Ishikawa (cell line): ENCODE measurements at regions not wholly inside any gene's neighbourhood (a gene's known extent, or its start where the extent isn't known, plus 50 kb on each side); places are given as distances from the start of the nearest gene placed in this dataset.

Experiments
- CEBPB ChIP-seq: IDR thresholded peaks from 2 replicates; pipeline ENCODE4 v1.6.1; 2012
- CREB1 ChIP-seq: IDR thresholded peaks from 2 replicates; pipeline ENCODE4 v1.6.1; 2012; ENCODE audit warnings: low read depth
- EGR1 ChIP-seq: IDR thresholded peaks from 2 replicates; pipeline ENCODE4 v1.6.1; 2012
- EP300 ChIP-seq: IDR thresholded peaks from 2 replicates; pipeline ENCODE4 v1.6.1; 2012; ENCODE audit warnings: borderline replicate concordance
- FOXM1 ChIP-seq: IDR thresholded peaks from 2 replicates; pipeline ENCODE4 v1.6.1; 2012; ENCODE audit warnings: low read depth, borderline replicate concordance
- MAX ChIP-seq: IDR thresholded peaks from 2 replicates; pipeline ENCODE4 v1.6.1; 2012
- NFIC ChIP-seq: IDR thresholded peaks from 2 replicates; pipeline ENCODE4 v1.6.1; 2012
- RAD21 ChIP-seq: IDR thresholded peaks from 2 replicates; pipeline ENCODE4 v1.6.1; 2012; ENCODE audit warnings: low read depth
- REST ChIP-seq: IDR thresholded peaks from 2 replicates; pipeline ENCODE4 v1.6.1; 2012; ENCODE audit warnings: low read depth, mild to moderate bottlenecking
- TAF1 ChIP-seq: IDR thresholded peaks from 2 replicates; pipeline ENCODE4 v1.6.1; 2012; ENCODE audit warnings: low read depth, mild to moderate bottlenecking
- TCF12 ChIP-seq: IDR thresholded peaks from 2 replicates; pipeline ENCODE4 v1.6.1; 2012; ENCODE audit warnings: low read depth
- TEAD4 ChIP-seq: IDR thresholded peaks from 2 replicates; pipeline ENCODE4 v1.6.1; 2012
- USF1 ChIP-seq: IDR thresholded peaks from 2 replicates; pipeline ENCODE4 v1.6.1; 2012
- YY1 ChIP-seq: IDR thresholded peaks from 2 replicates; pipeline ENCODE4 v1.6.1; 2012; ENCODE audit warnings: low read depth
- ZBTB7A ChIP-seq: IDR thresholded peaks from 2 replicates; pipeline ENCODE4 v1.6.1; 2012; ENCODE audit warnings: low read depth

GRCh38 chr5:57406641-57407040 is 76.0 kb downstream of the ACTBL2 start:
- TF ChIP-seq USF1 (no peak), ZBTB7A (no peak)

GRCh38 chr5:57405984-57406383 is 76.6 kb downstream of the ACTBL2 start:
- TF ChIP-seq ZBTB7A = no peak

- TF ChIP-seq ZBTB7A (no peak), NFIC (no peak), CEBPB (no peak), RAD21 (no peak), EGR1 (no peak), REST (no peak), MAX (no peak), CREB1 (no peak), TEAD4 (no peak), TAF1 (no peak), USF1 (no peak), EP300 (no peak), TCF12 (no peak), FOXM1 (no peak), YY1 (no peak)
These were observed 79.8 kb downstream of the ACTBL2 start for GRCh38 chr5:57402761-57403160.

GRCh38 chr5:57402348-57402747 is 80.3 kb downstream of the ACTBL2 start:
- no peak for TF ChIP-seq MAX

- TF ChIP-seq NFIC (no peak), TAF1 (no peak), TCF12 (no peak), CREB1 (no peak), RAD21 (no peak), FOXM1 (no peak), EP300 (no peak), EGR1 (no peak), ZBTB7A (no peak), YY1 (no peak), TEAD4 (no peak), REST (no peak)
These were observed 84.1 kb downstream of the ACTBL2 start for GRCh38 chr5:57398413-57399093.

GRCh38 chr5:57396701-57397100 is 85.9 kb downstream of the ACTBL2 start:
- TF ChIP-seq TCF12 (no peak), NFIC (no peak), TAF1 (no peak), CEBPB (no peak), EGR1 (no peak)

GRCh38 chr5:57394421-57395210 is 88.0 kb downstream of the ACTBL2 start:
- TF ChIP-seq NFIC (no peak), USF1 (no peak), RAD21 (no peak), REST (no peak), ZBTB7A (no peak), TAF1 (no peak)
